AG04449 (cell line): ENCODE measurements at regions not wholly inside any gene's neighbourhood (a gene's known extent, or its start where the extent isn't known, plus 50 kb on each side); places are given as distances from the start of the nearest gene placed in this dataset.

Experiments used
- CTCF ChIA-PET: fragments of 350-600 bp; formaldehyde crosslinking; extraction: SDS; loops from one replicate; lab custom pipeline; 2021; ENCODE audit warnings: antibody characterized with exemption; lab: Yijun Ruan, JAX
- POLR2A ChIA-PET: fragments of 400-600, 350-600 bp; formaldehyde crosslinking; extraction: SDS; loops from one replicate; lab custom pipeline; 2020; ENCODE audit warnings: antibody characterized with exemption, inconsistent platforms; lab: Yijun Ruan, JAX
- DNase-seq: peaks from one replicate; pipeline ENCODE4 v3.0.0-alpha.2; 2010; ENCODE audit warnings: low read depth, low spot score
- H3K4me3 ChIP-seq: 2 replicates; pipeline ENCODE4 v1.5.1; 2011; ENCODE audit warnings: low read depth, mild to moderate bottlenecking, control low read depth, low read length
- CTCF ChIP-seq: IDR thresholded peaks from one replicate; pipeline ENCODE4 v1.5.1; 2011; ENCODE audit warnings: mild to moderate bottlenecking, moderate library complexity, low read length, control low read depth, inconsistent platforms; ENCODE audit not compliant: insufficient read depth; ENCODE audit errors: missing control alignments

DNA sequence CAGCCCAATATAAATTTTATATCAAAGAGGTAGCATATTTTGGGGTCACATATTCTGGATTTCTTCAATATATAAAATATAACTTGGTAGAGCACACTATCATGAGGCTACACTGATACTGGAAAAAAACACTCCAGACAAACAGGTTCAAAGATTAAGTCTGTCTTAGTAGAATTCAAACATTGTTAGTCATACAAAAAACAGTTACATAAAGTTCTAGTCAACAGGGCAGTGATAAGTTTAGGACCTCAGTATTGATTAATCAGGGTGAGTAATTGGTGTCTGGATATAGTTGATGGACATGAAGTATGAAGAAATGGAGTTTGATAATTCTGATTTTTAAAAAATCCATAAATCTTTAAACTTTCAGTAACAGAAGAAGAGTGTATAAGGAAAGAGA is 1291.3 kb downstream of the FSTL5 start:
- CTCF ChIA-PET, result no interaction called here
- no peak for DNase-seq
- TF ChIP-seq CTCF, result no peak
- POLR2A ChIA-PET, result no interaction called here
- H3K4me3 ChIP-seq, result no peak overlapping the region

DNA sequence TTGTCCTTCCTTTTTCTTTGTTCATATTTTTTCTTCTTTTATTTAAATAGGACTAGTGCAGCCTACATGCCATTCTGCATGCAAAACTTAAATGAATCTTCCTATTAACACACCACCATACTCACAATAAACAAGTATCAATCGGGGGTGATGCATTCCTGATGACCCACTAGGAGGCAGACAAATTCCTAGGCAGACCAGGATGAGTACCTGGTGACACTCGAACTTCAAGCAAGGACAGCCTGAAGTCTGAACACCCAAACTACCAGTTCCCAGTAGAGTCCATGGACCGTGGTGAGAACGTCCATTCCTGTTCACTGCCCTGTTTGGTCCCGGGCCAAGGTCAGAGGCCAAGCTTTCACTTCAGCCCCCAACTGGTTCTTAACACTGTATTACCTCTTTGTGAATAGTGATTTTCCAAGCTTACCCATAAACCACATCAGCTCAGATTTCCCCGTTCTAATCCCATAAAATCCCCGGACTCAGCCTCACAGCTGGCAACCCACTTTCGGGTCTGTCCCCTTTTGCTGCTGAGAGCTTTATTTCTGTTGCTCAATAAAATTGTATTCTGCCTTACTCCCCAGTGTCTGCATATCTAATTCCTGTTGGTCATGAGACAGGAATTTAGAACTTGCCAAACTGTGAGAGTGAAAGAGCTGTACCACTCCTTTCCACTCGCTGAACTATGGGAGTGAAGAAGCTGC is 1286.6 kb downstream of the FSTL5 start:
- TF ChIP-seq CTCF, result no peak
- no peak overlapping the region for H3K4me3 ChIP-seq
- no peak for DNase-seq
- ChIA-PET POLR2A (no interaction called here), CTCF (no interaction called here)

GRCh38 chr4:160880180-160880579 is 1283.6 kb downstream of the FSTL5 start:
- ChIA-PET CTCF (no interaction called here), POLR2A (no interaction called here)
- TF ChIP-seq CTCF, result no peak
- DNase-seq, result no peak
- H3K4me3 ChIP-seq, result no peak overlapping the region

DNA sequence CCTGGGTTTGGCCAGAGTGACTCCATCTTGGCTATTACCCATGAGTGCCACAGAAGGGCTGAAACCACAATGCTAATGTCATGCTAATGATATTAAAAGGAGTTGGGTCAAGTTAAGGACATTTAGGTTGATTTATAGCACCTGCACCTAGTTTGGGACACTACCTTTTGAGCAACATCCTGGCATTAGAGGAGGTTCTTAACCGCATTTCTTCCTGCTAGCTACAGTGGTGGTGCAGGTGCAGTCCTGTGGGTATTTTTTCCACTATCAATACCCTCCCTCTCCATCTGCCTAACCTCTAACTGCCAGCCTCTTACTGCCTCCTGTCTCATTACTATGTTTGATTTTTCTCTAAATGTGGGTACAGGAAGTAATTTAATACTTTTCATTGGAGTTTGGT is 1276.1 kb downstream of the FSTL5 start:
- TF ChIP-seq CTCF, result no peak
- DNase-seq, result no peak
- no peak overlapping the region for H3K4me3 ChIP-seq
- ChIA-PET CTCF (no interaction called here), POLR2A (no interaction called here)

DNA sequence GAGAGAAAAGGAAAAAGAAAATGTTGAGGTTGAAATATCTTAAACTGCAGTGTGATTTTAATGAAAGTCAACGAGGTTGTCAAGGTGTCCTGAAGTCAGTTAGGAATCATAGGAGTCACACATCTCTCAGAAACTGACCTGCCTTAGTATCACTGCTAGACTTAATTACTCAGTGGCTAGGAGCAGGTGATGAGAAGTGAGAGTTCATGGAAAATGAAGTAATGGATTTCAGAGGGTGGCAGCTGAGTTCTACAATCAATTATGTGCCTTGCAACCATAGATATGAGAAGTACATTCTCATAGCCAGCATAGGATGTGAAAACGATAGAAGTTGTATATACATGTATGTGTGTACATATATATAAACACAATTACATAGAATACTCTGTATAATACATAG is 1269.7 kb downstream of the FSTL5 start:
- H3K4me3 ChIP-seq, result no peak overlapping the region
- no peak for DNase-seq
- ChIA-PET POLR2A (no interaction called here), CTCF (no interaction called here)
- TF ChIP-seq CTCF, result no peak

- no peak for TF ChIP-seq CTCF
- no peak for DNase-seq
- CTCF ChIA-PET, result no interaction called here
- POLR2A ChIA-PET, result no interaction called here
- H3K4me3 ChIP-seq, result no peak overlapping the region
Measured at GRCh38 chr4:160894809-160895208, 1269.0 kb downstream of the FSTL5 start.
